HCT116 (cell line): ENCODE measurements at regions not wholly inside any gene's neighbourhood (a gene's known extent, or its start where the extent isn't known, plus 50 kb on each side); places are given as distances from the start of the nearest gene placed in this dataset.

Experiments
- ATAC-seq: fragments of 200-7000 bp; cut with Tn5 transposase; 2 replicates; pipeline ENCODE4 v1.9.1; 2020; ENCODE audit warnings: mild to moderate bottlenecking, moderate library complexity
- BruUV-seq: library from RNA; stranded (reverse); fragments of 400-500 nt; replicated peaks from 2 replicates; lab custom pipeline; 2021; lab: Mats Ljungman, UMichigan
- CTCF ChIA-PET: fragments of 300-600 bp; sonication (Branson Sonifier 250); formaldehyde crosslinking; loops from one replicate; lab custom pipeline; 2021; ENCODE audit warnings: antibody characterized with exemption; lab: Charles Lee
- POLR2A ChIA-PET: fragments of 300-600, 350-600 bp; sonication (Branson Sonifier 250); formaldehyde crosslinking; loops from one replicate; lab custom pipeline; 2021; ENCODE audit warnings: antibody characterized with exemption; lab: Charles Lee
- RAD21 ChIA-PET, 2 experiments: fragments of 300-600 bp; sonication (Branson Sonifier 250); formaldehyde crosslinking; loops; one replicate each; lab custom pipeline; 2023; ENCODE audit warnings: low total read pairs in 2 of 2; ENCODE audit not compliant: uncharacterized antibody in 2 of 2, unreplicated experiment in 2 of 2, low non-redundant PET in 1 of 2; lab: Charles Lee
- DNase-seq: peaks from one replicate; pipeline ENCODE4 v3.0.0-alpha.2; 2010; ENCODE audit warnings: low read depth, low spot score
- H2AFZ ChIP-seq: fragments of 200-600 bp; shearing (Covaris generic), sonication (generic); 2 replicates; pipeline ENCODE4 v1.6.1; 2017; ENCODE audit warnings: low read depth, mixed run types, mixed read lengths, antibody characterized with exemption, low read length; ENCODE audit not compliant: poor library complexity, severe bottlenecking
- H3K27ac ChIP-seq: 2 replicates; pipeline ENCODE4 v1.5.1; 2012; ENCODE audit warnings: low read depth, low read length
- H3K27me3 ChIP-seq: fragments of 200-600 bp; sonication (generic); 2 replicates; pipeline ENCODE4 v1.6.1; 2016; ENCODE audit warnings: mixed run types, low read length, mixed read lengths; ENCODE audit not compliant: insufficient read depth
- H3K36me3 ChIP-seq, 2 experiments: fragments of 200-500 bp in 1 of 2; fragments of 200-600 bp in 1 of 2; sonication (Bioruptor generic) in 1 of 2; sonication (generic) in 1 of 2; 2 replicates each; pipeline versions ENCODE4 v1.5.1 to v1.6.1; 2014 to 2016; ENCODE audit warnings: low read length in 2 of 2, inconsistent platforms in 1 of 2, mixed read lengths in 1 of 2, mixed run types in 1 of 2; ENCODE audit not compliant: insufficient read depth in 2 of 2, control insufficient read depth in 1 of 2
- H3K4me1 ChIP-seq, 2 experiments: fragments of 200-600 bp in 1 of 2; sonication (generic) in 1 of 2; 2 replicates each; pipeline versions ENCODE4 v1.5.1 to v1.6.1; 2012 to 2017; ENCODE audit warnings: low read length in 2 of 2, inconsistent platforms in 1 of 2, mild to moderate bottlenecking in 1 of 2, mixed read lengths in 1 of 2, mixed run types in 1 of 2, moderate library complexity in 1 of 2; ENCODE audit not compliant: insufficient read depth in 2 of 2, control insufficient read depth in 1 of 2
- H3K4me2 ChIP-seq: fragments of 200-600 bp; sonication (generic); 2 replicates; pipeline ENCODE4 v1.6.1; 2017; ENCODE audit warnings: mixed run types, low read length, mixed read lengths
- H3K4me3 ChIP-seq, 2 experiments: fragments of 200-600 bp in 1 of 2; sonication (generic) in 1 of 2; replicated peaks in 1 of 2; 2 replicates each; pipeline ENCODE4 v1.5.1; 2011 to 2016; ENCODE audit warnings: low read length in 2 of 2, control low read depth in 1 of 2, low read depth in 1 of 2, mild to moderate bottlenecking in 1 of 2, mixed read lengths in 1 of 2, mixed run types in 1 of 2
- H3K79me2 ChIP-seq: fragments of 200-600 bp; sonication (generic); 2 replicates; pipeline ENCODE4 v1.6.1; 2017; ENCODE audit warnings: mild to moderate bottlenecking, mixed run types, low read length, moderate library complexity, mixed read lengths; ENCODE audit not compliant: insufficient read depth
- H3K9ac ChIP-seq: fragments of 200-600 bp; sonication (generic); 2 replicates; pipeline ENCODE4 v1.6.1; 2016; ENCODE audit warnings: low read length, mixed read lengths
- H3K9me2 ChIP-seq: fragments of 200-600 bp; sonication (generic), shearing (Covaris generic); 2 replicates; pipeline ENCODE4 v1.6.1; 2017; ENCODE audit warnings: mixed run types, mild to moderate bottlenecking, moderate library complexity; ENCODE audit not compliant: insufficient read depth
- H3K9me3 ChIP-seq, 2 experiments: fragments of 200-500 bp in 1 of 2; fragments of 200-600 bp in 1 of 2; sonication (Bioruptor generic) in 1 of 2; sonication (generic) in 1 of 2; 2 replicates each; pipeline ENCODE4 v1.6.1; 2014 to 2017; ENCODE audit warnings: low read length in 2 of 2, mixed read lengths in 2 of 2, inconsistent platforms in 1 of 2, low read depth in 1 of 2, mild to moderate bottlenecking in 1 of 2, mixed run types in 1 of 2, moderate library complexity in 1 of 2; ENCODE audit not compliant: control insufficient read depth in 1 of 2, insufficient read depth in 1 of 2
- H4K20me1 ChIP-seq: fragments of 200-600 bp; sonication (generic), shearing (Covaris generic); 2 replicates; pipeline ENCODE4 v1.6.1; 2017; ENCODE audit warnings: mixed run types, mild to moderate bottlenecking, moderate library complexity; ENCODE audit not compliant: insufficient read depth
- ATF3 ChIP-seq: IDR thresholded peaks from 2 replicates; pipeline ENCODE4 v1.6.1; 2012
- CBX3 ChIP-seq: IDR thresholded peaks from 2 replicates; pipeline ENCODE4 v1.6.1; 2012; ENCODE audit warnings: low read depth
- CEBPB ChIP-seq: IDR thresholded peaks from 2 replicates; pipeline ENCODE4 v1.6.1; 2012; ENCODE audit warnings: low read depth
- CTCF ChIP-seq, 3 experiments: fragments of 200-600 bp in 1 of 3; sonication (generic) in 1 of 3; IDR thresholded peaks in 2 of 3; conservative IDR thresholded peaks in 1 of 3; 2 replicates each; pipeline ENCODE4 v1.5.1; 2012 to 2017; ENCODE audit warnings: low read depth in 2 of 3, low read length in 2 of 3, antibody characterized with exemption in 1 of 3, borderline replicate concordance in 1 of 3, control low read depth in 1 of 3, mild to moderate bottlenecking in 1 of 3, mixed read lengths in 1 of 3, mixed run types in 1 of 3, moderate library complexity in 1 of 3; ENCODE audit not compliant: insufficient read depth in 1 of 3
- EGR1 ChIP-seq: IDR thresholded peaks from 2 replicates; pipeline ENCODE4 v1.6.1; 2012; ENCODE audit warnings: low read depth
- ELF1 ChIP-seq: IDR thresholded peaks from 2 replicates; pipeline ENCODE4 v1.6.1; 2012; ENCODE audit warnings: low read depth, borderline replicate concordance
- EZH2 ChIP-seq: fragments of 200-600 bp; sonication (generic); IDR thresholded peaks from 2 replicates; pipeline ENCODE4 v1.6.1; 2017; ENCODE audit warnings: antibody characterized with exemption, mixed run types
- EZH2phosphoT487 ChIP-seq: fragments of 200-600 bp; IDR thresholded peaks from 2 replicates; pipeline ENCODE4 v1.6.1; 2018; ENCODE audit warnings: antibody characterized with exemption, borderline replicate concordance
- FOSL1 ChIP-seq: IDR thresholded peaks from 2 replicates; pipeline ENCODE4 v1.6.1; 2012; ENCODE audit warnings: low read depth
- JUND ChIP-seq: IDR thresholded peaks from 2 replicates; pipeline ENCODE4 v1.6.1; 2012
- MAX ChIP-seq: IDR thresholded peaks from 2 replicates; pipeline ENCODE4 v1.6.1; 2012
- POLR2A ChIP-seq: IDR thresholded peaks from 2 replicates; pipeline ENCODE4 v1.7.0; 2011; ENCODE audit warnings: borderline replicate concordance; ENCODE audit not compliant: insufficient read depth, insufficient read length; ENCODE audit errors: extremely low read depth
- POLR2AphosphoS5 ChIP-seq: IDR thresholded peaks from 2 replicates; pipeline ENCODE4 v1.6.1; 2011; ENCODE audit warnings: mild to moderate bottlenecking, low read depth, low read length, moderate library complexity
- SIN3A ChIP-seq: IDR thresholded peaks from 2 replicates; pipeline ENCODE4 v1.6.1; 2012; ENCODE audit warnings: low read depth
- SP1 ChIP-seq: IDR thresholded peaks from 2 replicates; pipeline ENCODE4 v1.6.1; 2012; ENCODE audit warnings: low read depth
- SRF ChIP-seq: IDR thresholded peaks from 2 replicates; pipeline ENCODE4 v1.6.1; 2012; ENCODE audit warnings: low read depth
- YY1 ChIP-seq: IDR thresholded peaks from 2 replicates; pipeline ENCODE4 v1.6.1; 2011; ENCODE audit warnings: low read length, low read depth, moderate library complexity, mild to moderate bottlenecking; ENCODE audit not compliant: insufficient replicate concordance; ENCODE audit errors: extremely low read depth
- ZBTB33 ChIP-seq: IDR thresholded peaks from 2 replicates; pipeline ENCODE4 v1.6.1; 2011; ENCODE audit warnings: mild to moderate bottlenecking, low read length, moderate library complexity; ENCODE audit not compliant: insufficient replicate concordance; ENCODE audit errors: extremely low read depth
- ZFX ChIP-seq: fragments of 450-650 bp; IDR thresholded peaks from 2 replicates; pipeline ENCODE4 v1.6.1; 2017
- ZNF274 ChIP-seq: fragments of 200-500 bp; sonication (Bioruptor generic); IDR thresholded peaks from 2 replicates; pipeline ENCODE4 v1.6.1; 2014; ENCODE audit warnings: mild to moderate bottlenecking, low read depth, low read length, inconsistent platforms
- intact Hi-C: fragments of 100-400 bp; cut with micrococcal nuclease; formaldehyde crosslinking; loops from 2 replicates; pipeline ENCODE4 v1.10.0; 2022

GRCh38 chr6:134766497-134766896 is 183.4 kb downstream of the ALDH8A1 start:
- no peaks in the 10 kb centered on the region for H3K79me2 ChIP-seq
- H3K4me2 ChIP-seq: no peak overlapping the region
- no peaks in the 10 kb centered on the region for H3K36me3 ChIP-seq
- H3K9me2 ChIP-seq: no peaks in the 10 kb centered on the region
- POLR2A ChIA-PET: no interaction called here
- H4K20me1 ChIP-seq: no peaks in the 10 kb centered on the region
- no peak overlapping the region for H3K27ac ChIP-seq
- ATAC-seq: no peak
- no TSS peak for BruUV-seq
- no peak overlapping the region for H3K4me3 ChIP-seq
- no peak overlapping the region for H2AFZ ChIP-seq
- DNase-seq: no peak
- H3K27me3 ChIP-seq: no peaks in the 10 kb centered on the region
- CTCF ChIA-PET: no interaction called here
- TF ChIP-seq SP1 (no peak), ELF1 (no peak), CTCF (IDR thresholded peaks at IDR 0.05 in 2 of 3, conservative IDR thresholded peaks at IDR 0.05 in 1 of 3; ENCODE audit: borderline replicate concordance in 1 of 3, insufficient read depth in 1 of 3, low read depth in 2 of 3, low read length in 2 of 3) (no peak), POLR2A (no peak), FOSL1 (no peak), EZH2phosphoT487 (no peak), ATF3 (no peak), EZH2 (no peak), CBX3 (no peak), JUND (no peak), ZFX (no peak), CEBPB (no peak), YY1 (no peak), SRF (no peak), POLR2AphosphoS5 (no peak), ZNF274 (no peak), MAX (no peak), EGR1 (no peak), ZBTB33 (no peak), SIN3A (no peak)
- no peaks in the 10 kb centered on the region for H3K4me1 ChIP-seq
- RAD21 ChIA-PET: no interaction called here
- H3K9ac ChIP-seq: no peak overlapping the region
- no peaks in the 10 kb centered on the region for H3K9me3 ChIP-seq
- intact Hi-C loops: no loop called here
